ENCODE measurements at regions not wholly inside any gene's neighbourhood (a gene's known extent, or its start where the extent isn't known, plus 50 kb on each side); places are given as distances from the start of the nearest gene placed in this dataset.

DNA sequence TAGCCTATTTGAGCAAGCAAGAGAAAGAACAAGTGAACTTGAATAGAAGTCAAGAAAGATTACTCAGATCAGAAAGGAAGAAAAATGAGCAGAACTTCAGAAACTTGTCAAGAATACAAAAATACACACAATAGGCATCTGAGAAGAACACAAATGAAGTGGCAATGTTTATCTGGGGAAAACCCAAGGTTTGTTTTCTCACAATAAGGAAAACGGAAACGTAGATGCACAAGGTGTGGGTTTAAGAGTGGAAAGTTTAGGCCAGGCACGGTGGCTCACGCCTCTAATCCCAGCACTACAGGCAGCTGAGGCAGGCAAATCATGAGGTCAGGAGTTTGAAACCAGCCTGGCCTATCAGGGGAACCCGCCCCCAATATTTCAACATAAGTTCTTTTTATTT lies 159.5 kb upstream of the GYPC start:
- Histone ChIP-seq H3K4me1 (ENCODE audit: control insufficient read depth, extremely low read depth, insufficient read depth, low read length) (no peaks in the 10 kb centered on the region), H3K9ac (ENCODE audit: insufficient read depth, low read length) (no peak overlapping the region), H4K20me1 (ENCODE audit: control insufficient read depth, extremely low read depth, insufficient read depth, low read length) (no peaks in the 10 kb centered on the region), H3K9me3 (ENCODE audit: control insufficient read depth, insufficient read depth, low read depth, low read length) (no peaks in the 10 kb centered on the region), H3K4me3 (replicated peaks in 1 of 4; ENCODE audit: control extremely low read depth in 1 of 4, insufficient read depth in 1 of 4, low read depth in 3 of 4, low read length in 4 of 4) (no peak overlapping the region), H3K36me3 (ENCODE audit: control insufficient read depth, insufficient read depth, low read length) (no peaks in the 10 kb centered on the region), H3K27me3 (ENCODE audit: control insufficient read depth, insufficient read depth, low read length) (no peaks in the 10 kb centered on the region), H3K79me2 (ENCODE audit: control insufficient read depth, insufficient read depth, low read length) (no peaks in the 10 kb centered on the region), H2AFZ (ENCODE audit: low read length) (no peak overlapping the region), H3K27ac (ENCODE audit: insufficient read depth, low read length) (no peak overlapping the region), H3K4me2 (ENCODE audit: extremely low read depth, insufficient read depth, low read length) (no peak overlapping the region)
- DNase-seq (ENCODE audit: low read depth in 2 of 2): no peak
- TF ChIP-seq, protein P1, sequence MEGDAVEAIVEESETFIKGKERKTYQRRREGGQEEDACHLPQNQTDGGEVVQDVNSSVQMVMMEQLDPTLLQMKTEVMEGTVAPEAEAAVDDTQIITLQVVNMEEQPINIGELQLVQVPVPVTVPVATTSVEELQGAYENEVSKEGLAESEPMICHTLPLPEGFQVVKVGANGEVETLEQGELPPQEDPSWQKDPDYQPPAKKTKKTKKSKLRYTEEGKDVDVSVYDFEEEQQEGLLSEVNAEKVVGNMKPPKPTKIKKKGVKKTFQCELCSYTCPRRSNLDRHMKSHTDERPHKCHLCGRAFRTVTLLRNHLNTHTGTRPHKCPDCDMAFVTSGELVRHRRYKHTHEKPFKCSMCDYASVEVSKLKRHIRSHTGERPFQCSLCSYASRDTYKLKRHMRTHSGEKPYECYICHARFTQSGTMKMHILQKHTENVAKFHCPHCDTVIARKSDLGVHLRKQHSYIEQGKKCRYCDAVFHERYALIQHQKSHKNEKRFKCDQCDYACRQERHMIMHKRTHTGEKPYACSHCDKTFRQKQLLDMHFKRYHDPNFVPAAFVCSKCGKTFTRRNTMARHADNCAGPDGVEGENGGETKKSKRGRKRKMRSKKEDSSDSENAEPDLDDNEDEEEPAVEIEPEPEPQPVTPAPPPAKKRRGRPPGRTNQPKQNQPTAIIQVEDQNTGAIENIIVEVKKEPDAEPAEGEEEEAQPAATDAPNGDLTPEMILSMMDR (conservative IDR thresholded peaks at IDR 0.05 in 1 of 2, IDR thresholded peaks at IDR 0.05 in 1 of 2; ENCODE audit: low read depth in 1 of 2, low read length in 2 of 2): no peak
- TF ChIP-seq EZH2 (IDR thresholded peaks at IDR 0.05; ENCODE audit: low read length, missing control alignments): no peak

DNA sequence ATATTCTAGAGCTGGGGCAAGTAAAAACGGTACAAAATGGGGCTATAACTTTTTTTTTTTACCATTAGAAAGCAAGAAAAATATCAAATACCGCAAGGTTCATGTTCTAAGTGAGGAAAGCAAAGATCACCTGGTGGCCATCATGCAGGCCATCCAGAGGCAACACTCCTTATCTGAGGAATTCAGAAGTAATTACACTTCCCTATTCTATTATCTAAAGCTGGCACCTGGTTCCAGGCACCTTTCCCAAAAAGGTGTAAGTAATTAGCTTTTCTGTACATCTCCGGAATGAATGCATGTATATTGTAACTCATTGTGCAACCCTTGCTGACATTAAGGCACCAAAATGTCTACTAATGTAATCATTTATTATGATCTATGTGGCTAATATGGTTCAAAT lies 152.5 kb upstream of the GYPC start:
- DNase-seq (ENCODE audit: low read depth in 2 of 2): no peak
- no peak overlapping the region for H3K9ac ChIP-seq (ENCODE audit: insufficient read depth, low read length)
- H4K20me1 ChIP-seq (ENCODE audit: control insufficient read depth, extremely low read depth, insufficient read depth, low read length): no peaks in the 10 kb centered on the region
- H3K4me3 ChIP-seq (replicated peaks in 1 of 4; ENCODE audit: control extremely low read depth in 1 of 4, insufficient read depth in 1 of 4, low read depth in 3 of 4, low read length in 4 of 4): no peak overlapping the region
- no peaks in the 10 kb centered on the region for H3K27me3 ChIP-seq (ENCODE audit: control insufficient read depth, insufficient read depth, low read length)
- no peaks in the 10 kb centered on the region for H3K4me1 ChIP-seq (ENCODE audit: control insufficient read depth, extremely low read depth, insufficient read depth, low read length)
- H3K36me3 ChIP-seq (ENCODE audit: control insufficient read depth, insufficient read depth, low read length): no peaks in the 10 kb centered on the region
- H3K9me3 ChIP-seq (ENCODE audit: control insufficient read depth, insufficient read depth, low read depth, low read length): no peaks in the 10 kb centered on the region
- TF ChIP-seq, protein P1 (conservative IDR thresholded peaks at IDR 0.05 in 1 of 2, IDR thresholded peaks at IDR 0.05 in 1 of 2; ENCODE audit: low read depth in 1 of 2, low read length in 2 of 2): no peak
- no peak for TF ChIP-seq EZH2 (IDR thresholded peaks at IDR 0.05; ENCODE audit: low read length, missing control alignments)
- H2AFZ ChIP-seq (ENCODE audit: low read length): no peak overlapping the region
- no peak overlapping the region for H3K4me2 ChIP-seq (ENCODE audit: extremely low read depth, insufficient read depth, low read length)
- H3K27ac ChIP-seq (ENCODE audit: insufficient read depth, low read length): no peak overlapping the region
- H3K79me2 ChIP-seq (ENCODE audit: control insufficient read depth, insufficient read depth, low read length): no peaks in the 10 kb centered on the region

DNA sequence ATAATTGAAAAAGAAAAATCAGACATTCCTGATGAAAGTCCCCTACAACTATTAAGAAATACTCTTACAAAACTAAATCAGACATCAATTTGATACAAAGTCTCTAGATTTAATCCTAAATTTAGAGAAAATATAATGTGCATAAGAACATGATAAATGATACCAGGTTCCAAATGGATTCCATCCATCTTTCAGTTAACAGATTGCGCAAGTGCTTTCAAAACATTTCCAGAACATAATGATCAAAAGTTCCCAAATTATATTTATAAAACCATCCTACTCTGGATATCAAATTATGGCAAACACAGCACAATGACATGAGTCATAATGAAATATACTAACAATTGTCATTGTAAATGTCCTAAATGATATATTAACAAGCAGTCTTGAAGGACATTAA lies 151.0 kb upstream of the GYPC start:
- Histone ChIP-seq H3K4me3 (replicated peaks in 1 of 4; ENCODE audit: control extremely low read depth in 1 of 4, insufficient read depth in 1 of 4, low read depth in 3 of 4, low read length in 4 of 4) (no peak overlapping the region), H4K20me1 (ENCODE audit: control insufficient read depth, extremely low read depth, insufficient read depth, low read length) (no peaks in the 10 kb centered on the region), H3K79me2 (ENCODE audit: control insufficient read depth, insufficient read depth, low read length) (no peaks in the 10 kb centered on the region), H3K4me1 (ENCODE audit: control insufficient read depth, extremely low read depth, insufficient read depth, low read length) (no peaks in the 10 kb centered on the region), H3K9me3 (ENCODE audit: control insufficient read depth, insufficient read depth, low read depth, low read length) (no peaks in the 10 kb centered on the region), H3K9ac (ENCODE audit: insufficient read depth, low read length) (no peak overlapping the region), H3K4me2 (ENCODE audit: extremely low read depth, insufficient read depth, low read length) (no peak overlapping the region), H3K36me3 (ENCODE audit: control insufficient read depth, insufficient read depth, low read length) (no peaks in the 10 kb centered on the region), H2AFZ (ENCODE audit: low read length) (no peak overlapping the region), H3K27ac (ENCODE audit: insufficient read depth, low read length) (no peak overlapping the region), H3K27me3 (ENCODE audit: control insufficient read depth, insufficient read depth, low read length) (no peaks in the 10 kb centered on the region)
- TF ChIP-seq, protein P1 (conservative IDR thresholded peaks at IDR 0.05 in 1 of 2, IDR thresholded peaks at IDR 0.05 in 1 of 2; ENCODE audit: low read depth in 1 of 2, low read length in 2 of 2): no peak
- no peak for TF ChIP-seq EZH2 (IDR thresholded peaks at IDR 0.05; ENCODE audit: low read length, missing control alignments)
- DNase-seq (ENCODE audit: low read depth in 2 of 2): no peak

All from fibroblast of lung (primary cell).